CD4-positive, alpha-beta T cell (primary cell): ENCODE measurements at regions not wholly inside any gene's neighbourhood (a gene's known extent, or its start where the extent isn't known, plus 50 kb on each side); places are given as distances from the start of the nearest gene placed in this dataset.

Experiments
- ATAC-seq: fragments of 200-7000 bp; cut with Tn5 transposase; one replicate; pipeline ENCODE4 v1.10.0; 2022; ENCODE audit warnings: mild to moderate bottlenecking; ENCODE audit not compliant: poor library complexity
- CTCF ChIA-PET: fragments of 350-600 bp; sonication (Branson Sonifier 250); formaldehyde crosslinking; loops from one replicate; lab custom pipeline; 2021; ENCODE audit warnings: antibody characterized with exemption, inconsistent platforms; lab: Charles Lee
- POLR2A ChIA-PET: fragments of 350-600 bp; sonication (Branson Sonifier 250); formaldehyde crosslinking; loops from one replicate; lab custom pipeline; 2021; ENCODE audit warnings: antibody characterized with exemption, inconsistent platforms; lab: Charles Lee
- DNase-seq, 14 experiments: peaks; one replicate each; pipeline ENCODE4 v3.0.0-alpha.2; 2013 to 2020; ENCODE audit warnings: mixed read lengths in 2 of 14
- H3K27ac ChIP-seq, 2 donors: one replicate each; pipeline versions ENCODE4 v1.5.1 to v1.7.0; 2013; ENCODE audit warnings: low read length in 2 of 2, low read depth in 1 of 2, mild to moderate bottlenecking in 1 of 2
- H3K27me3 ChIP-seq, 2 experiments: 1 replicate in 1 of 2; 2 replicates in 1 of 2; pipeline versions ENCODE4 v1.6.1 to v1.7.0; 2013; ENCODE audit warnings: low read length in 2 of 2, control low read depth in 1 of 2, mild to moderate bottlenecking in 1 of 2, moderate library complexity in 1 of 2; ENCODE audit not compliant: insufficient read depth in 2 of 2, control insufficient read depth in 1 of 2
- H3K36me3 ChIP-seq: one replicate; pipeline ENCODE4 v1.6.1; 2013; ENCODE audit warnings: low read length, control low read depth; ENCODE audit not compliant: insufficient read depth
- H3K4me1 ChIP-seq: one replicate; pipeline ENCODE4 v1.6.1; 2013; ENCODE audit warnings: low read length, control low read depth; ENCODE audit not compliant: insufficient read depth
- H3K4me3 ChIP-seq: one replicate; pipeline ENCODE4 v1.5.1; 2013; ENCODE audit warnings: mild to moderate bottlenecking, low read length, moderate library complexity
- H3K9me3 ChIP-seq, 2 experiments: 1 replicate in 1 of 2; 2 replicates in 1 of 2; pipeline versions ENCODE4 v1.6.1 to v1.7.0; 2013; ENCODE audit warnings: low read length in 2 of 2, mild to moderate bottlenecking in 2 of 2, control low read depth in 1 of 2, moderate library complexity in 1 of 2; ENCODE audit not compliant: control insufficient read depth in 1 of 2, insufficient read depth in 1 of 2
- H3K27ac Mint-ChIP-seq: one replicate; pipeline ENCODE4 v1.8.0; 2020; ENCODE audit warnings: mixed read lengths
- H3K27me3 Mint-ChIP-seq: one replicate; pipeline ENCODE4 v1.8.0; 2021; ENCODE audit warnings: mixed read lengths
- H3K36me3 Mint-ChIP-seq: one replicate; pipeline ENCODE4 v1.8.0; 2021; ENCODE audit warnings: low read depth, mixed read lengths
- H3K4me1 Mint-ChIP-seq: one replicate; pipeline ENCODE4 v1.8.0; 2021; ENCODE audit warnings: low read depth, mixed read lengths
- H3K4me3 Mint-ChIP-seq: one replicate; pipeline ENCODE4 v1.8.0; 2020; ENCODE audit warnings: mild to moderate bottlenecking, mixed read lengths
- H3K9me3 Mint-ChIP-seq: one replicate; pipeline ENCODE4 v1.8.0; 2020; ENCODE audit warnings: mixed read lengths
- intact Hi-C, 2 experiments: fragments of 100-400 bp; cut with DNase I in 1 of 2; cut with micrococcal nuclease in 1 of 2; formaldehyde crosslinking; loops; one replicate each; pipeline versions ENCODE4 v1.15.1 to v1.9.0; 2023 to 2025; cut with DNase I, micrococcal nuclease
- TF ChIP-seq, protein P1 (sequence below): fragments of 200-600 bp; IDR thresholded peaks from one replicate; pipeline ENCODE4 v1.8.0; 2022; ENCODE audit warnings: antibody characterized with exemption, mild to moderate bottlenecking

DNA sequence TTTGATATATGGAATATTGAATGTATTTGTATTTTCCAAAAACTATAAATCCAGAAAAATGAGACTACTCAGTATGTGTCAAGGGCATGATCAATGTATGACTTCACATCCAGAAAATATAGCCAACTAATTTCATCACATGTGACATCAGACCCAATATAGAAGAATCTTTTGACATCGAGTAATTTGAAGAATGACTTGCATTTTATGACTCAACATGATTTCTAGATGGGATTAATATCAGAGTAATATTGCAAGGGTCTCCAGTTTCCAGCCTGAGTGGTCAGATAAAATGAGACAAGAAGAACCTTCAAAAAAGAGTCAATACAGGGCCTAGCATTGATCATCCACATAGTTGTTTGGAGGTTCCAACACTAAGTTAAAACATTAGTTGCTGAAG lies 467.5 kb upstream of the PAPPA start:
- H3K27me3 Mint-ChIP-seq, result peaks cover 10% of the 10 kb centered on the region
- peaks cover 7% of the 10 kb centered on the region for H3K9me3 Mint-ChIP-seq
- intact Hi-C loops, result no loop called here
- Histone ChIP-seq H3K27ac (no peak overlapping the region), H3K27me3 (no peaks in the 10 kb centered on the region), H3K4me3 (no peak overlapping the region), H3K9me3 (no peaks in the 10 kb centered on the region), H3K36me3 (no peaks in the 10 kb centered on the region), H3K4me1 (no peaks in the 10 kb centered on the region)
- H3K27ac Mint-ChIP-seq, result no peak overlapping the region
- DNase-seq, result no peak
- POLR2A ChIA-PET, result no interaction called here
- H3K4me3 Mint-ChIP-seq, result no peak overlapping the region
- H3K4me1 Mint-ChIP-seq, result no peaks in the 10 kb centered on the region
- CTCF ChIA-PET, result no interaction called here
- no peak for ATAC-seq
- TF ChIP-seq, protein P1, sequence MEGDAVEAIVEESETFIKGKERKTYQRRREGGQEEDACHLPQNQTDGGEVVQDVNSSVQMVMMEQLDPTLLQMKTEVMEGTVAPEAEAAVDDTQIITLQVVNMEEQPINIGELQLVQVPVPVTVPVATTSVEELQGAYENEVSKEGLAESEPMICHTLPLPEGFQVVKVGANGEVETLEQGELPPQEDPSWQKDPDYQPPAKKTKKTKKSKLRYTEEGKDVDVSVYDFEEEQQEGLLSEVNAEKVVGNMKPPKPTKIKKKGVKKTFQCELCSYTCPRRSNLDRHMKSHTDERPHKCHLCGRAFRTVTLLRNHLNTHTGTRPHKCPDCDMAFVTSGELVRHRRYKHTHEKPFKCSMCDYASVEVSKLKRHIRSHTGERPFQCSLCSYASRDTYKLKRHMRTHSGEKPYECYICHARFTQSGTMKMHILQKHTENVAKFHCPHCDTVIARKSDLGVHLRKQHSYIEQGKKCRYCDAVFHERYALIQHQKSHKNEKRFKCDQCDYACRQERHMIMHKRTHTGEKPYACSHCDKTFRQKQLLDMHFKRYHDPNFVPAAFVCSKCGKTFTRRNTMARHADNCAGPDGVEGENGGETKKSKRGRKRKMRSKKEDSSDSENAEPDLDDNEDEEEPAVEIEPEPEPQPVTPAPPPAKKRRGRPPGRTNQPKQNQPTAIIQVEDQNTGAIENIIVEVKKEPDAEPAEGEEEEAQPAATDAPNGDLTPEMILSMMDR, result no peak
- H3K36me3 Mint-ChIP-seq, result no peaks in the 10 kb centered on the region

DNA sequence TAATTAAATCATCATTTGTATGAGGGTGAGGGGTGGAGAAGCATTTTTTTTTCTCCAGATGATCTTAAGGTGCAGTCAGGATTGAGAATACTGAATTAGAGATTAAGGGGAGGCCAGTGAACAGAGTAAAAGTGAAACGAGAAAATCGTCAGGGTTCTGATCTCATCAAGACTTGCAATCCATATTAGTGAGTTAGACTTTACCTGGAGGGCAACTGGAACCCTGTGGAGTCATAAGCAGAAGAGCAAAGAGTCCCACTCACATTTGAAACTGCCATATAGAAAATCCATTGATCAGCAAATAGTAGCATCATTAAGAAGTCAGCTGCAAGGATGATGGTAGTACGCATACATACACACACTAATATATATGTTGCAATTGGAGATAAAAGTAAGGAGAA lies 466.2 kb upstream of the PAPPA start:
- H3K36me3 ChIP-seq, result no peaks in the 10 kb centered on the region
- Mint-ChIP-seq H3K4me3 (no peak overlapping the region), H3K4me1 (no peaks in the 10 kb centered on the region), H3K36me3 (no peaks in the 10 kb centered on the region), H3K27me3 (peaks cover 14% of the 10 kb centered on the region), H3K9me3 (peaks cover 7% of the 10 kb centered on the region), H3K27ac (no peak overlapping the region)
- H3K9me3 ChIP-seq, result no peaks in the 10 kb centered on the region
- TF ChIP-seq, protein P1, result no peak
- no peaks in the 10 kb centered on the region for H3K27me3 ChIP-seq
- no peak for ATAC-seq
- DNase-seq, result no peak
- no peak overlapping the region for H3K27ac ChIP-seq
- no peak overlapping the region for H3K4me3 ChIP-seq
- no peaks in the 10 kb centered on the region for H3K4me1 ChIP-seq
- intact Hi-C loops, result no loop called here
- POLR2A ChIA-PET, result no interaction called here
- CTCF ChIA-PET, result no interaction called here

DNA sequence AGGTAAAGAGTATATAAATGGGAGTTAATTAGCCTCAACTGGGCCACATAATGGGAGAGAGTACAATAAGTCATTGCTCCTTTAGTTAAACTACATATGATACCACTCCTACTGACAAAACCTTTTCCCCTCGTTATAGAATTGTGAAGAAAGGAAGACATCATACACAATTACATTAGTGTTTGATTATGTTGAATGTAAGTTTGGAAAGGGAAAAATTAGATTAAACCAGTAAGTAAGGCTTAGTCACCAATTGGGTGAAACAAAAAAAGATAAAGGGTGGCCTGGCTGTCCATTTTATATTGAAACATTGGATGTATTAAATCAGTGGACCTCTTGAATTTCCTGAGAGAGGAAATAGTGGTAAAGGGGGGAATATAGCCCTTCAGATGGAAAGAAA lies 464.3 kb upstream of the PAPPA start:
- TF ChIP-seq, protein P1, result no peak
- no peaks in the 10 kb centered on the region for H3K4me1 Mint-ChIP-seq
- CTCF ChIA-PET, result no interaction called here
- no peak overlapping the region for H3K4me3 Mint-ChIP-seq
- POLR2A ChIA-PET, result no interaction called here
- no peak for ATAC-seq
- peaks cover 19% of the 10 kb centered on the region for H3K27me3 Mint-ChIP-seq
- no peaks in the 10 kb centered on the region for H3K36me3 Mint-ChIP-seq
- H3K9me3 Mint-ChIP-seq, result peaks cover 7% of the 10 kb centered on the region
- no peak overlapping the region for H3K27ac Mint-ChIP-seq
- no peaks in the 10 kb centered on the region for H3K27me3 ChIP-seq
- H3K4me1 ChIP-seq, result no peaks in the 10 kb centered on the region
- no peaks in the 10 kb centered on the region for H3K36me3 ChIP-seq
- intact Hi-C loops, result no loop called here
- DNase-seq, result no peak
- H3K4me3 ChIP-seq, result no peak overlapping the region
- no peak overlapping the region for H3K27ac ChIP-seq
- H3K9me3 ChIP-seq, result no peaks in the 10 kb centered on the region
